Ectodermal cell (in vitro differentiated cells): ENCODE measurements at regions not wholly inside any gene's neighbourhood (a gene's known extent, or its start where the extent isn't known, plus 50 kb on each side); places are given as distances from the start of the nearest gene placed in this dataset.
A peak's percentile ranks its signal among the peaks of the same experiment; 100 is the strongest.
"Not testable (repeated sequence)": the region's sequence is repeated elsewhere in the genome, so short reads cannot be mapped to it uniquely, and the experiment has no call there.

ENCODE experiments used
- H3K27ac ChIP-seq: 2 replicates; pipeline ENCODE4 v1.7.0; 2013; ENCODE audit warnings: mild to moderate bottlenecking, low read depth, low read length; ENCODE audit not compliant: insufficient read depth, poor library complexity, severe bottlenecking
- H3K27me3 ChIP-seq: 2 replicates; pipeline ENCODE4 v1.7.0; 2013; ENCODE audit warnings: mild to moderate bottlenecking, low read length; ENCODE audit not compliant: insufficient read depth, control insufficient read depth, poor library complexity, severe bottlenecking
- H3K36me3 ChIP-seq: one replicate; pipeline ENCODE4 v1.7.0; 2013; ENCODE audit warnings: low read length; ENCODE audit not compliant: control insufficient read depth, insufficient read depth
- H3K4me1 ChIP-seq: one replicate; pipeline ENCODE4 v1.7.0; 2013; ENCODE audit warnings: low read length; ENCODE audit not compliant: control insufficient read depth, insufficient read depth
- H3K4me3 ChIP-seq: 2 replicates; pipeline ENCODE4 v1.7.0; 2013; ENCODE audit warnings: low read depth, low read length, control low read depth; ENCODE audit not compliant: insufficient read depth
- H3K9me3 ChIP-seq: 2 replicates; pipeline ENCODE4 v1.7.0; 2013; ENCODE audit warnings: mild to moderate bottlenecking, low read length, moderate library complexity; ENCODE audit not compliant: control insufficient read depth
- WGBS, 2 experiments: methylation state at CpG; one replicate each; pipeline ENCODE4 v1.1.7; 2013; ENCODE audit warnings: missing lambda C conversion rate in 2 of 2; 5-methylcytosine and 5-hydroxymethylcytosine counted together

DNA sequence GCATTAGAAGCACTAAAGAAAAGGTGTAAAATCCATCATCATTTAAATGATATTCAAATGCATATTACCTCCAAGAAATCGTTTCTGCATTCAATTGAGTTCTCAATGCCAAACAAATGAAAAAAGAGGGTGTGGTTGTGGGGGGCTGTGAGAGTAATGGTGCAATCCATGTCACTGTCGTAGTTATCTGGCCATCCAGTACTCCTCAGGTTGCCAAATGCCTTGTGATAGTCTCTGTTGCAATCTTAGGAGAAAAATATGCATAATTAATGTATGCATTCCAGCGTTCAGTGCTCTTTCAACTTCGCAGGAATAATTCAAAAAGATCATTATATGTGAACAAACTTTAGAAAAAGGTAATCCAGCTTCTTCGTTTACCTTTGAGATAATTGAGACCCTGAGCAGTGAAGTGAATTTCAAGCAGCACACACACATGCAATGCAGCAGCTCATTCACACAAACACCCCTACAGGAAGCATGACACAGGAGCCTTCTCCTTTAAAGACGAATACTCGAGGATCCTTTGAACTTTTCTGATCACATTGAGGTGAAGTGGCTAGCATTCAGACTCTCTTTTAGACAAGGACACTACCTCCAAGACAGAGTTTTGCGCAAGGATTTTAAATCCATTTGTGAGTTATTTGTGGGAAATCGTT, 73.4 kb downstream of the OR13A1 start:
- Histone ChIP-seq H3K4me1 (no peaks in the 10 kb centered on the region), H3K4me3 (no peak overlapping the region), H3K27ac (no peak overlapping the region), H3K36me3 (no peaks in the 10 kb centered on the region), H3K9me3 (no peaks in the 10 kb centered on the region), H3K27me3 (no peaks in the 10 kb centered on the region)
- 49 to 57% methylated on average over 6 to 8 of the region's 9 CpGs for WGBS, 2 experiments

DNA sequence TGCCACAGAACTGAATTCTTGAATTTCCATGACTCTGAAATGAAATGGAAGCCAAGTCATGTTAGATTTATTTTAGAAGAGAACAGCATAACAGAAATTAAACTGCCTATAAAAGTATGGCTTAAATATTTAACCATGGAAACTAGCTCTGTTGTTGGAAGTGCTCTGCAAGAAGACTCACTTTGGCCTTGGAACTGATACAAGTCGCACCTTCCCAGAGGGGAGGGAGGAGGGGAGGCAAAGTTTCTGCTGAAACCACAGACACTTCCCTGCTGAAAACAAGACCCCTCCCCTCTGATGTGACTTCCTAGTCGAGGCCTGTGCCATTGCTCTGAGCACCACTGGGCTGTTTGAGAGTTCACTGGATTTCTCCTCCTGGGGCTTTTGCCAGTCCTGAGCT, 72.1 kb downstream of the OR13A1 start:
- WGBS, 2 experiments = 79 to 82% methylated on average over 2 of the region's 2 CpGs

DNA sequence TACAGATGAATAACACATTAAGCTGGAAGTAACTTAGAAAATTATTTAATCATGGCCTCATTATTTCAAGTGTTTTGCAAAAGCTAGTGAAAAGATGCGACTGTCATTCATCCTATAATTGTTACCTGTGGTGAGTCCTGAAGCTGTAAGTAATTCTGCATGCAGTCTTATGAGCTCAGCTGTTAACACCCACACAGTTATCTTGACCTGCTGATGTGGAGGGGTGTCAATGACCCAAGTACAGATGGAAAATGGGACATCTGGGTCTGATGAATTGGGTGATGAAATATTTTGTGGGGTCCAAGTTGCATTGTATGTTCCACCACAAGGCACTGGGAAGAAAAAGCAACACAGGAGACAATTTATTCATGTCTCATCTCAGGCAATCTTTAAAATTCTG, 68.9 kb downstream of the OR13A1 start:
- Histone ChIP-seq H3K9me3 (no peaks in the 10 kb centered on the region), H3K4me1 (no peaks in the 10 kb centered on the region), H3K27ac (no peak overlapping the region), H3K36me3 (no peaks in the 10 kb centered on the region), H3K4me3 (no peak overlapping the region), H3K27me3 (no peaks in the 10 kb centered on the region)
- WGBS, 2 experiments = 91 to 92% methylated on average over 1 of the region's 1 CpG

More for the DNA sequence above, 72.1 kb downstream of the OR13A1 start:
- Histone ChIP-seq H3K4me1 (no peaks in the 10 kb centered on the region), H3K9me3 (no peaks in the 10 kb centered on the region), H3K4me3 (no peak overlapping the region), H3K36me3 (no peaks in the 10 kb centered on the region), H3K27me3 (no peaks in the 10 kb centered on the region), H3K27ac (no peak overlapping the region)

DNA sequence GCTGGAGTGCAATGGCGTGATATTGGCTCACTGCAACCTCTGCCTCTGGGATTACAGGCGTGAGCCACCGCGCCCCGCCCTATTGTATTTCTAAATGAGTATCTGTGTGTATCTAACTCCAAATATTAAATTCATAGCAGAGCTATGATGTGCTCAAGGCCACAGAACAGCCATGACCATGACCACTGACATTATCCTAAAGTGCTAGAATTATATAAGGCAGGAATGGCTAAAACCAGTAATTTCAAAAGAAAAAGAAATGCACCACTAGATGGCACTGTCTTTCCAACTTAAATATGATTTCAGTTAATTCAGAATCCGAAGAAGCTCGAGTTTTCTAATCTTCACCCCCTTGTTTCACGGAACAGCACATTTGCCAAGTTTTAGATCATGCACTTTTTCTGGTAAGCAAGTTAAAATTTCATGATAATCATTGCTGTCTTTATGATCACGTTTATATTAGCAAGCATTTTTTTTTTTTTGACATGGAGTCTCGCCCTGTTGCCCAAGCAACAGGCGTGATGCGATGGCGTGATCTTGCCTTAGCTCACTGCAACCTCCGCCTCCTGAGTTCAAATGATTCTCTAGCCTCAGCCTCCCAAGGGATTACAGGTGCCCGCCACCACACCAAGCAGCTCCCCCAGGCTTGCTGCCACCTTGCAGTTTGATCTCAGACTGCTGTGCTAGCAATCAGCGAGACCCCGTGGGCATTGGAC, 65.3 kb downstream of the OR13A1 start:
- H3K27ac ChIP-seq = no peak overlapping the region
- H3K4me3 ChIP-seq = peak overlapping the region; percentile 19
- no peaks in the 10 kb centered on the region for H3K4me1 ChIP-seq
- no peaks in the 10 kb centered on the region for H3K27me3 ChIP-seq
- no peaks in the 10 kb centered on the region for H3K9me3 ChIP-seq
- H3K36me3 ChIP-seq = no peaks in the 10 kb centered on the region
- WGBS, 2 experiments = 53 to 60% methylated on average over 15 to 17 of the region's 17 CpGs

DNA sequence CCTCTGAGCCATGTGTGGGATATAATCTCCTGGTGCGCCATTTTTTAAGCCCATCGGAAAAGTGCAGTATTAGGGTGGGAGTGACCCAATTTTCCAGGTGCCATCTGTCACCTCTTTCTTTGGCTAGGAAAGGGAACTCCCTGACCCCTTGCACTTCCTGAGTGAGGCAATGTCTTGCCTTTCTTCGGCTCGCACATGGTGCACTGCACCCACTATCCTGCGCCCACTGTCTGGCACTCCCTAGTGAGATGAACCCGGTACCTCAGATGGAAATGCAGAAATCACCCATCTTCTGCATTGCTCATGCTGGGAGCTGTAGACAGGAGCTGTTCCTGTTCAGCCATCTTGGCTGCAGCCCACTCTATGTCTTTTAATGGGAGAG, 64.7 kb downstream of the OR13A1 start:
- not testable (repeated sequence) for H3K9me3 ChIP-seq, H3K36me3 ChIP-seq, H3K27ac ChIP-seq, H3K4me1 ChIP-seq, H3K4me3 ChIP-seq, H3K27me3 ChIP-seq
- WGBS, 2 experiments = 94 to 95% methylated on average over 6 of the region's 6 CpGs
